Globus pallidus (tissue), 1 donor: ENCODE measurements at regions not wholly inside any gene's neighbourhood (a gene's known extent, or its start where the extent isn't known, plus 50 kb on each side); places are given as distances from the start of the nearest gene placed in this dataset.
A peak's percentile ranks its signal among the peaks of the same experiment; 100 is the strongest.
"Not testable (repeated sequence)": the region's sequence is repeated elsewhere in the genome, so short reads cannot be mapped to it uniquely, and the experiment has no call there.

ENCODE experiments used
- DNase-seq: peaks from one replicate; pipeline ENCODE4 v3.0.0-alpha.2; 2015; ENCODE audit warnings: low spot score

- DNase-seq, result no peak
Measured at GRCh38 chr3:26280517-26280916, 342.1 kb upstream of the LRRC3B start.

DNA sequence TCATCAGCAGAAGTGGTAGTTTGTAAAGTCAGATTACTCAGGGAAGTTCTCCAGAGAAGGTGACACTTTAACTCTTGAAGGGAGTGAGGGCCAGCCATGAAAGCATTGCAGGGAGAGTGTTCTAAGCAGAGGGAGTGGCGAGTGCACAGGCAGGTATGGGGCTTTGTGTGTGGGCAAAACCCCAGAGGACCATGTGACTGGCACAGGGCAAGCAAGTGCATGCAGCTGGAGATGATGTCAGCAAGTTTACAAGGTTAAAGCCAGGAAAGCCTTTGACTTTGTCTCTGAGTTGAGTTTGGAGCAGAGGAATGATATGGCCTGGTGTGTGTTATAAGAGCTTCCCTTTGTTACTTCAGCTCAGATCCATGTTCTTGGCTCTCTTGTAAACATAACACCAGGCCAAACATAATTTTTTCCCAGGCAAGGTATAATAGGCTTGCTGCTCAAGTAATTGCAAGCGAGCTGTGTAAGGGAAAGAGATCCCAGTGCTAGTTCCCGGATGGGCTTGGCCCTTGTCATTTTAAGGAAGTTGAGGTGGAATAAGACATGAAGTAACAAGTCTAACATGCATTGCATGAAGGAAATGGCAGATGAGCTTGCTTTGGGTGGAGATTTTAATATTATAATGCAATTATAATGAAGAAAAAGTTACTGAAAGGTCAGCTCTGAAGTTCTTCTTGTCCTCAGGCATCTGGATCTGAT lies 341.1 kb upstream of the LRRC3B start:
- no peak for DNase-seq

GRCh38 chr3:26284503-26284902 lies 338.1 kb upstream of the LRRC3B start:
- DNase-seq, result not testable (repeated sequence)

GRCh38 chr3:26291840-26292239 lies 330.7 kb upstream of the LRRC3B start:
- DNase-seq, result no peak

DNA sequence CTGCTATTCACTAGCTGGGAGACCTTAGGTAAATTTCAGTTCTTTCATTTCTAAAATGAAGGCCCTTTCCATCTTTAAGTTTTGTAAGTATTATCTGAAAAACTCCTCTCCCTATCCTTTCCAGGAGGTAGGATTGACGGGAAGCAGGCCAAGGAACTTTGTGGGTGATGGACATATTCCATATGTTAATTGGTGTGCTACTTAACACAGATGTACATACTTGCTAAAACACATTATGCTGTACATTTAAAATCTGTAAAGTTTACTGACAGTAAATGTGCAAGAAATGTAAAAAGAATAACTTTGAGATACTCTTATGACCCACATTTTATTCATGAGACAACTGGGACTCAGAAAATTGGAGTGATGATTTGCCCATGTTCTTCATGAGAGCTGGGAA lies 329.8 kb upstream of the LRRC3B start:
- no peak for DNase-seq

GRCh38 chr3:26293329-26293844 lies 329.2 kb upstream of the LRRC3B start:
- no peak for DNase-seq

GRCh38 chr3:26307192-26307591 lies 315.4 kb upstream of the LRRC3B start:
- DNase-seq, result no peak

GRCh38 chr3:26307787-26308186 lies 314.8 kb upstream of the LRRC3B start:
- peak; percentile 47 for DNase-seq

GRCh38 chr3:26308454-26308853 lies 314.1 kb upstream of the LRRC3B start:
- DNase-seq, result peak; percentile 3

DNA sequence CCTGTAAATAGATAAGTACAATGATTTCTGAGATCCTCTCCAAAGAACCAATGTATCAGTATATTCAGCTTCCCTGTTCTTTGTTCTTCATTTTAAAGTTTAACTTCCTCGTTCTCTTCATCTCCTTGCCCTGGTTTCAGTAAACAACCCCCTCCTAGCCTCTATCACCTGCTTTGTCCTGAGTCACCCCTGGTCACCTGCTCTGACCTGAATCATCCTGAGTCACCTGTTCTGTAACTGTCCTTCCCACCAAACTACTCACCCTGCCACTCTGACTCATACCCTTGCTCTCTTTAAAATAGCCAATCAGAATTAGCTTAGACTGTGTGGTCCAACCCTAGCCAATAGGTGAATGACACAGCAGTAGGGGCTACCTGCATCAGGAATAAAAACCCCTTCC lies 313.0 kb upstream of the LRRC3B start:
- DNase-seq, result not testable (repeated sequence)

DNA sequence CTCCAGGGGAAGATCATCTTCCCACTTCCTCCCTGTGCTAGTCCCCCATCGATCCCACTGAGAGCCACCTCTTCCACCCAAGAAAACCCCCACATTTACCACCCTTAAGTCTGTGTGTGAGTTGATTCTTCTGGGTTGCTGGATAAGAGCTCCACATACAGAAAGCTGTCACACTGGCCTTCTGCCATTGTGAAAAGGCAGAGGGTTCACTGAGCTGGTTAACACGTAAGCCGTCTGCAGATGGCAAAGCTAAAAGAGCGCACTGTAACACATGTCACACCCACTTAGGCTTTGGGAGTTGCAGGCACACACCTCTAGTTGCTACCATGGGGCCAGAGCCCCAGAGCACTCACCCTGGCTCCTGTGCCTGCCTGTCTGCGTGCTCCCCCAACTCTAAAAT lies 309.8 kb upstream of the LRRC3B start:
- no peak for DNase-seq

DNA sequence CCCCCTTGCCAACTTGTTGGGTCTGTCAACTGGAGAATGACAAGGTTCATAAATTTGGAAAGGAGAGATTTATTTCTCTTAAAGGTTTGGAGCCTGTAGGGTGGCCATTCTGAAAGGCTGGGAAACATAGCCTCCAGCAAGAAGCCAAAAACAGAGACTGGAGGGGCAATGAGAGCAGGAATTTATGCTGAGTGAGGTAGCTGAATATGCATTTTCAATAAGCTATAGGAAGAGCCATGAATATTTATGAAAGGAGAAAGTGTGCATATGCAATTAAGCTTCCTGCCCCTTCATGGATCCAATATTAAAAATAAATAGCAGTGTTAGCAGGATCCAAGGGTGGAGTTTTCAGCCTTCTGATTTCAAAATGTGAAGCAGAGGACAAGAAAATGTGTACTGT lies 306.1 kb upstream of the LRRC3B start:
- no peak for DNase-seq

DNA sequence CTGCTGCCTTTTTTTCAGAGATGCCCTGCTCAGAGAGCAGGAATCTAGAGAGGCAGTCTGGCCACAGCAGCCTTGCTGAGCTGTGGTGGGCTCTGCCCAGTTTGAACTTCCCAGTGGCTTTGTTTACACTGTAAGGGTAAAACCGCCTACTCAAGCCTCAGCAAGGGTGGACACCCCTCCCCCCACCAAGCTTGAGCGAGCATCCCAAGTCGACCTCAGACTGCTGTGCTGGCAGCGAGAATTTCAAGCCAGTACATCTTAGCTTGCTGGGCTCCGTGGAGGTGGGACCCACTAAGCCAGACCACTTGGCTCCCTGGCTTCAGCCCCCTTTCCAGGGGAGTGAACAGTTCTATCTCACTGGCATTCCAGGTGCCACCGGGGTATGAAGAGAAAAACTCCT lies 298.8 kb upstream of the LRRC3B start:
- not testable (repeated sequence) for DNase-seq

DNA sequence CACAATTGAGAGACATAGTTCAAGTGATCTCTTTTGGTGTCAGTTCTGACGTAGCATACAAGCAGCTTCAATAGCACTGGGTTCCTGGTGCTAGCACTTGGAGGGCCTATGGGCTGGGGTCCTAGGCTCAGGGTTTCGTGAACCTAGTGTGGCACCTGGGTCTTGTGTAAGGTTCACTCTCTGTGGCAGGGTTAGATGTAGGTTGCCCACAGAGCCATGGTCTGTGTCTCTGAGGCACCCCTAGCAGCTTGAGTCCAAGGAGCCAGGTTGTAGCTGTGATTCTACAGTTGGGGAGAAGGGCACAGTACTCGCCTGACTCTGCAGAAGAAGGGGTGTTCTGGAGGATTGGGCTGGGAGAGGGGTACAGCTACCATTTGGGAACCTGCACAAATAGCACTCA lies 282.6 kb upstream of the LRRC3B start:
- DNase-seq, result no peak

DNA sequence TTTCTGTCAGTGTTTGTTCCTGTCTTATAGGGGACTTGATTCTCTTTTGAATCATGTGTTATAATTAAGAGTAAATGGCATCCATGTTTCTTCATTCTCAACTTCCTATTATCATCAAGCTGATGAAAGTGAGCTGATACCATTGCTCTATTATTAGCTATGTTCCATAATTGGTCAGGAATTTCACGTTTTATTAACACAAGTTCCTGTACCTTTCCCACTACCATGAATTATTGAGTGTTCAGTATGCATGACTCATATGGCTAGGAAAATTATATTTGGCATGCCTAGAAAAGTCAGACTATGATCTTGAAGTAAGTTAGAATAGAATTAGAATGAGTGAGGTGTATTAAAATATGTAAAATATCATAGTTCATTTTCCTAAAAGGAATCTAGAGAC lies 278.9 kb upstream of the LRRC3B start:
- no peak for DNase-seq

DNA sequence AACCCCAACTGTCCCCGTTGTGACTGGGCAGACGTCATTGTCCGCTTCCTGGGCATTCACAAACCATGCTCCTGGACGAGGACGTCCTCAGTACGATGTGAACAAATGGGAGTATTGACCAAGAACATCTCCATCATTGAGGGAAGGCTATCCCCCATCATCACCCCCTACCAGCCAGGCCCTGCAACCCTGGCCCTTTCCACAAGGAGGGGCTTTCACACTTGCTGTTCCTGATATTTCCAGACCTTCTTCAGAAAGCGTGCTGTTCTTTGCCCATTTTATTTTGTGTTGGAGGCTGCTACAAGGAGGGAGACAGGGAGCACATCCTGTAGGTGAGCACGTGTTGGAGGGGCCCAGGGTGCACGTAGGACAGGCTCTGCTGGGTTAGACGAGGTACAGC lies 277.0 kb upstream of the LRRC3B start:
- DNase-seq, result no peak

- DNase-seq, result no peak
Measured at GRCh38 chr3:26346497-26346896, 276.1 kb upstream of the LRRC3B start.

GRCh38 chr3:26347150-26347549 lies 275.4 kb upstream of the LRRC3B start:
- DNase-seq, result no peak

DNA sequence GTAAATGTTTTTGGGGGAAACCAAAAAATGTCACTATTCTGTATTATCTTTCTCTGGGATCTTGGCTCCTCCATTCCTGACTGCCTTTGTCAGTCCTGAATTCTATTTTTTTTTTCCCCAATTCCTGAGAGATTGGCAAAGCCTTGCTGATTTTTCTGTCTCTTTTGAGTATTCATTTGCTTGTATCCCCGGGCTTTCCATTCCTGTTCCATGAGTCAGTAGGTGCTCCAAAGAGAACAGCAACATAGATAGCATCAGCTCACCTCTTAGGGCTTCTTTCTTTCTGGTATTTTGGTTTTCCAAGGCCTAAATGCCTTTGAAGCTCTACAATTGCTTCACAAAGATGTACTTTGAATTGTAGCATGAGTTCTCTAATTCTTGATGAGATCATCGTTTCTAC lies 271.7 kb upstream of the LRRC3B start:
- DNase-seq, result no peak

DNA sequence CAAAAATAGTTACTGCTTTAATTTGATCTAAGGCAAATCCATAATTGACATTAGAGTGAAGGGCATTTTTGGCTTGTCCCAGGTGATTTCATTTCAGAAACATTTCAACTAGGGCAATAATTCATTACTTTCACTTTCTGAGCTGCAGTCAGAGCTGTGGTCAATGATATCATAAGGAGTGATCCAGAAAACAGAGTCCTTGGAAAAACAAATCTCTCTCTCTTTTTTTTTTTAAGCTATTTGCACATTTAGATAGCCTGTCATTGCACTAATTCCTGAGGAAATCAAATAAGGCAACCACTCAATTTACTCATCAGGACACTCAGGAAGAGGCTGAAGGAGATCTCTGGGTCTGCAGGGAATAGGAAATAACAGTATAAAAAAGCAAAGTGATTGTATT lies 269.5 kb upstream of the LRRC3B start:
- no peak for DNase-seq

DNA sequence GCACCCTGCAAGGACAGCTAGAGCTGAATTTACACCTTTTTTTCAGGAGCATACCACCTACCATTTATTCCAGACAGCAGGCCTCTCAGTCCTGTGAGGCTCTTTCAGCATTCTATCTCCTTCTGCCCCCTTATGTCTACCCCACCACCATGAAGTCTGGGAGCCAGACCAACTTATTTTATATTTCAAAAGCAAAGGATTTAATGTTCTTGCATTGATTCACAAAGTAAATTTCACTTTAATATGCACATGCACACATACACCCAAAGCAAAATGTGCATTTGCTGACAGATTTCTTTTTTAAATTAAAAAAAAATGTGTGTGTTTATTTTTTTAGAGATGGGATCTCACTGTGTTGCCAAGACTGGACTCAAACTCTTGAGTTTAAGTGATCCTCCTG lies 264.2 kb upstream of the LRRC3B start:
- DNase-seq, result no peak

DNA sequence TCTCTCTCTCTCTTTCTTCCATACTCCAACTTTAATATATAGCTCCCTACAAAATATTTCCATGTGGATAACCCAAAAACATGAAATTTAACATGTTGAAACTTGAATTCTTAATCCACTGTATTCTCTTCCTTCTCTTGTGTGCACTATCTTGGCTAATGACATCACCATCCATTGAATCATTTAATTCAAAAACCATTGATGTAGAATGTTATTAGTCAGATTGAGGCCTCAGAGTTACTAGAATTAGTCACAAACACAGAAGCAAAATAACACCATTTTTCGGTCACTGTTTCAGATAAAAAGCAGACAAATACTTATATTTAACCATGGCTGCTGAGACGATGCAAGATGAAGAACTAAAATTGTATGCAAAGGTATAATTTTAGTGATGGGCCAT lies 256.9 kb upstream of the LRRC3B start:
- DNase-seq, result no peak

DNA sequence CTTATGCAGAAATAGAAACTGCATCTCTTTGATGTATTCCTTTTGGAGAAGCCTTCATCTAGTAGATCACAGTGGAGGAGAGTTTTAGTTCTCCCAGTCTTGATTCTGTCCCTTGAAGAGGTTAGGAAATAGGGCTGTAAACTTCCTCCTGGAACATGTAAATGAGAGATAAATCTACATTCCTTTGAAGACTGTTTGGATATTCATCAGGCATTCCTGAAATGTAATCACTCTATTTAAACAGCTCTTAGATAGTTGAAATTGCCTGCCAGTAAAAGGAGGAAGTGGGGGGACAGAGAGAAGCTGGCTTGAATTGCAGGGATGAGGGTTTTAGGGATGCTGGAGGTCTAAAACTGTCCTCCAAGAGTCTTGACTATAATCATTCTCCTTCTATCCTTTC lies 254.3 kb upstream of the LRRC3B start:
- no peak for DNase-seq

- no peak for DNase-seq
Measured at GRCh38 chr3:26369133-26369532, 253.4 kb upstream of the LRRC3B start.
